WI38 (cell line): ENCODE measurements at regions not wholly inside any gene's neighbourhood (a gene's known extent, or its start where the extent isn't known, plus 50 kb on each side); places are given as distances from the start of the nearest gene placed in this dataset.

Experiments
- H3K4me3 ChIP-seq: 2 replicates; pipeline ENCODE4 v1.5.1; 2011; ENCODE audit warnings: low read depth, mild to moderate bottlenecking, control low read depth, low read length
- CTCF ChIP-seq: IDR thresholded peaks from 2 replicates; pipeline ENCODE4 v1.5.1; 2012; ENCODE audit warnings: low read depth, mild to moderate bottlenecking, control low read depth, low read length

DNA sequence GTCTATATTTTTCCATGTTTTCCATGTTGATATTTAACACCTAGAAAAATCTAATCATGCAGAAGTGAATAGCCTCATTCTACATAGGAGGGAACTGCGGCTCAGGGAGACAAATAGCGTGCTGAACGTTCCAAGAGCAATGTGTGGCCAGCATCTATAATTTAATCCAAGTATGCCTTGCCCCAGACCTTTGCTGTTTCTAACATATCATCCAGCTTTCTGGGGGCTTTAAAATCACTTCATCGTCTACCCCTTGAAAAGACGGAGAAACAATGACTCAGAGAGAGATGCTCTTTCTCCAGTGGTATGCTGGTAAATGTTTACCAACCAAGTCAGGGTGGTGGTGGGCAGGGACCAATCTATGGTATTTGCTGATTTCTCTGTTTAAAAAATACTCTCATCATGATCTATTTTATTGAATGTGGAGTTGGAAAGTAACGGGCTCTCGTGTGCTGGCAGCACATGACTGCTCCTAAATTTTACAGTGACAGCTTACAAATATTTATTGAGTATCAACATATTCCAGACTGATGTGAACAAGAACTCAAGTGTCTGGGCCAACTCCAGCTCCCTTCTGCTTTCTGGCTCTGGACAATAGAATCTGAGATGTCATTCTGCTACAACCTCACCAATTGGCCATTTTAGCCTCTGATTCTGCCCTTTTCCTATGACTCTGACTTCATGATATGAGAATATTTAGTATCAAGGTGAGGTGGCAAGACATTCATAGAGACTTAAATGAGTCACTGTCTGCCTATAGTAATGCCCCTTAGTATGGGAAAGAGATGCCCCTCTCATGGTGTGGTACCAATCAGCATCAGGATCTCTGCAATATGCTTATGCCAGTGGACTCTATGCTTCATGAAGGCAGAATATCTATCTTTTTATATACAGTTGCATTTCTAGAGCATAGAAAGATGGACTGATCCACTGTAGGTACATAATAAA lies 407.4 kb upstream of the TNC start:
- no peak for TF ChIP-seq CTCF
- no peak overlapping the region for H3K4me3 ChIP-seq

- TF ChIP-seq CTCF: no peak
- H3K4me3 ChIP-seq: no peak overlapping the region
Measured at GRCh38 chr9:115531410-115532125, 413.6 kb upstream of the TNC start.

- TF ChIP-seq CTCF: no peak
- H3K4me3 ChIP-seq: no peak overlapping the region
Measured at GRCh38 chr9:115533511-115533910, 415.6 kb upstream of the TNC start.

- H3K4me3 ChIP-seq: no peak overlapping the region
- no peak for TF ChIP-seq CTCF
Measured at GRCh38 chr9:115540091-115540490, 422.1 kb upstream of the TNC start.

GRCh38 chr9:115543511-115543910 lies 425.6 kb upstream of the TNC start:
- no peak for TF ChIP-seq CTCF

GRCh38 chr9:115548609-115549260 lies 430.8 kb upstream of the TNC start:
- no peak overlapping the region for H3K4me3 ChIP-seq
- TF ChIP-seq CTCF: no peak

More at GRCh38 chr9:115543511-115543910, 425.6 kb upstream of the TNC start:
- H3K4me3 ChIP-seq: no peak overlapping the region

GRCh38 chr9:115551396-115551795 lies 433.4 kb upstream of the TNC start:
- H3K4me3 ChIP-seq: no peak overlapping the region
- no peak for TF ChIP-seq CTCF
